Colon (tissue), 2 donors: ENCODE measurements at regions not wholly inside any gene's neighbourhood (a gene's known extent, or its start where the extent isn't known, plus 50 kb on each side); places are given as distances from the start of the nearest gene placed in this dataset.
"Not testable (repeated sequence)": the region's sequence is repeated elsewhere in the genome, so short reads cannot be mapped to it uniquely, and the experiment has no call there.

Experiments used
- FAIRE-seq: peaks from 2 replicates; lab custom pipeline; 2012; peaks lifted over from hg19 to GRCh38; lab: Jason Lieb, UNC
- donor health status: control.
- donor health status: control.

GRCh38 chr2:149709496-149710263, 122.1 kb upstream of the MMADHC start:
- FAIRE-seq: no peak

GRCh38 chr2:149703281-149703680, 115.7 kb upstream of the MMADHC start:
- no peak for FAIRE-seq

- FAIRE-seq: no peak
Measured at GRCh38 chr2:149702571-149702970, 115.0 kb upstream of the MMADHC start.

GRCh38 chr2:149701241-149701640, 113.7 kb upstream of the MMADHC start:
- FAIRE-seq: no peak

GRCh38 chr2:149692961-149693396, 105.4 kb upstream of the MMADHC start:
- FAIRE-seq: no peak

GRCh38 chr2:149690825-149691224, 103.2 kb upstream of the MMADHC start:
- no peak for FAIRE-seq

GRCh38 chr2:149687052-149687427, 99.5 kb upstream of the MMADHC start:
- no peak for FAIRE-seq

- FAIRE-seq: no peak
Measured at GRCh38 chr2:149686136-149687051, 98.8 kb upstream of the MMADHC start.

- FAIRE-seq: not testable (repeated sequence)
Measured at GRCh38 chr2:149685401-149685800, 97.8 kb upstream of the MMADHC start.

GRCh38 chr2:149679286-149679685, 91.7 kb upstream of the MMADHC start:
- no peak for FAIRE-seq

GRCh38 chr2:149677416-149677815, 89.8 kb upstream of the MMADHC start:
- FAIRE-seq: no peak

- no peak for FAIRE-seq
Measured at GRCh38 chr2:149670086-149670485, 82.5 kb upstream of the MMADHC start.

GRCh38 chr2:149666809-149667320, 79.3 kb upstream of the MMADHC start:
- FAIRE-seq: no peak

GRCh38 chr2:149664896-149665295, 77.3 kb upstream of the MMADHC start:
- no peak for FAIRE-seq

- no peak for FAIRE-seq
Measured at GRCh38 chr2:149662556-149662955, 75.0 kb upstream of the MMADHC start.

GRCh38 chr2:149661844-149662243, 74.3 kb upstream of the MMADHC start:
- no peak for FAIRE-seq

- FAIRE-seq: no peak
Measured at GRCh38 chr2:149658553-149658952, 71.0 kb upstream of the MMADHC start.

GRCh38 chr2:149657401-149658040, 69.9 kb upstream of the MMADHC start:
- no peak for FAIRE-seq

- FAIRE-seq: no peak
Measured at GRCh38 chr2:149656996-149657395, 69.4 kb upstream of the MMADHC start.

- no peak for FAIRE-seq
Measured at GRCh38 chr2:149653831-149654445, 66.4 kb upstream of the MMADHC start.

GRCh38 chr2:149652926-149653325, 65.4 kb upstream of the MMADHC start:
- no peak for FAIRE-seq

- no peak for FAIRE-seq
Measured at GRCh38 chr2:149652526-149652925, 65.0 kb upstream of the MMADHC start.
